ENCODE measurements at regions not wholly inside any gene's neighbourhood (a gene's known extent, or its start where the extent isn't known, plus 50 kb on each side); places are given as distances from the start of the nearest gene placed in this dataset.

GRCh38 chr4:97396605-97397004 is 746.7 kb downstream of the STPG2 start:
- TF ChIP-seq CTCF (conservative IDR thresholded peaks at IDR 0.05; ENCODE audit: low read depth in 2 of 2) = no peak
- no peak for TF ChIP-seq EZH2 (IDR thresholded peaks at IDR 0.05; ENCODE audit: low read depth, unreplicated experiment)
- TF ChIP-seq REST (IDR thresholded peaks at IDR 0.05; ENCODE audit: unreplicated experiment) = no peak
- no peak for TF ChIP-seq JUNB (IDR thresholded peaks at IDR 0.05; ENCODE audit: unreplicated experiment)
- TF ChIP-seq POLR2AphosphoS5 (IDR thresholded peaks at IDR 0.05; ENCODE audit: low read depth) = no peak
- TF ChIP-seq CREB1 (CRISPR knock-in tag; IDR thresholded peaks at IDR 0.05; ENCODE audit: low read depth) = no peak
- TF ChIP-seq ETS1 (IDR thresholded peaks at IDR 0.05) = no peak
- no peak for TF ChIP-seq ZNF462 (CRISPR knock-in tag; IDR thresholded peaks at IDR 0.05)
- no peak for TF ChIP-seq EZH2phosphoT487 (IDR thresholded peaks at IDR 0.05; ENCODE audit: unreplicated experiment)

Data from GM23338 (cell line).